Esophagus mucosa (tissue), 1 donor: ENCODE measurements at regions not wholly inside any gene's neighbourhood (a gene's known extent, or its start where the extent isn't known, plus 50 kb on each side); places are given as distances from the start of the nearest gene placed in this dataset.

Source experiments
- ATAC-seq: fragments of 200-7000 bp; cut with Tn5 transposase; one replicate; pipeline ENCODE4 v1.9.1; 2020
- donor health status: DM: yes; HTN: yes; CAD: no.

DNA sequence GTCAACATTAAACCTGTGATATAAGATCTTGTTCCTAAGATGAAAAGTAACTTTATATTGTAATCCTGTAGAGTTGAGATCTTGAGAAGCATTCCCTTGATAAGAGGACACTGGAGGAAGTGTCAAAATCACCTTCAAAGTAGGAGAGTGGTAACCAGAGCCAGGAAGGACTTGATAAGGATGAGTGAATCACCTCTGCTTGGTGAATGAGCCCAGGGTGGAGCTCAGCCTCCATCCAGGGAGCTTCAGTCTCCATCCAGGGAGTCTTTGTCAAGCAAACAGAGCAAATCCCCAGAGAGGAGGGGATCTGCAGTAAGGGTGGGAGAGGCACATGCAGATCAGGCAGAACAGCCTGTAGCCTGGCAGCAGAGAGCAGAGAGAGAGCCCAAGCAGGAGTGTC is 167.1 kb upstream of the SIX2 start:
- ATAC-seq = no peak

- ATAC-seq = peak; percentile 85
Measured at GRCh38 chr2:45173513-45173912, 164.3 kb upstream of the SIX2 start.

- ATAC-seq = no peak
Measured at GRCh38 chr2:45172760-45173392, 163.6 kb upstream of the SIX2 start.

DNA sequence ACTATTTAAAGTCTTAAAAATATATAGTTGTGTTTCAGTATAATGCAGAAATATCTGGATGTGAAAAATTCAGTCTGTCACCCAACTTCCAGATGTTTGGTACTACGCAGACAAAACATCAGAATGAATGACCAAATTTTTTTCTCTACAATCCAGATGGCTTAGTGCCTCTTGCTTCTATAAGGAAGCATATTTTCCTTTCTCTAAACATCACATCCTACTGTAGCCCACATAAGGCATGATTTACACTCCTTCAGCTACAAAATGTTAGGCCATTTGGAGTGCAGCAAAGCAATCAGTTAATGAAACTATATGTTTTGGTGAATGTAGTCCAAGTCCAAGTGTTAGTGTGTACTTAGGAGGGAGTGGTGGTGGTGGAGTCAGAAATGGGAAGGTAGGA is 162.9 kb upstream of the SIX2 start:
- ATAC-seq = no peak

DNA sequence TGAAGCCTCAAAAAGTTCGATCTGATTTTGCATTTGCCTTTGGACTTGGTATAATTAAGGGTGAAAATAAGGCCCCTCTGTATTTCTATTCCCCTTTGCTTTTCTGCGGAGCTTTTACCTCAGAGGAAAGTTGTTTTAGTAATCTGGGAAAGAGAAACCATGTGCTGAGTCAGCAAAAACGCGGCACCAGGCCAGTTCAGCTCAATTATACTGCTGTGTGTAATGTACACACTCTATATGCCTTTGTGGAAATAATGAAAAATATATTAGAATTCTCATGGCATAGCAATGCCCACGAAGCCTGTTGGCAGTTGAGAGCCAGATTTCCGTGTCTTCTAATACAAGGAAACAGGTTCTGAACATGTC is 161.9 kb upstream of the SIX2 start:
- no peak for ATAC-seq

DNA sequence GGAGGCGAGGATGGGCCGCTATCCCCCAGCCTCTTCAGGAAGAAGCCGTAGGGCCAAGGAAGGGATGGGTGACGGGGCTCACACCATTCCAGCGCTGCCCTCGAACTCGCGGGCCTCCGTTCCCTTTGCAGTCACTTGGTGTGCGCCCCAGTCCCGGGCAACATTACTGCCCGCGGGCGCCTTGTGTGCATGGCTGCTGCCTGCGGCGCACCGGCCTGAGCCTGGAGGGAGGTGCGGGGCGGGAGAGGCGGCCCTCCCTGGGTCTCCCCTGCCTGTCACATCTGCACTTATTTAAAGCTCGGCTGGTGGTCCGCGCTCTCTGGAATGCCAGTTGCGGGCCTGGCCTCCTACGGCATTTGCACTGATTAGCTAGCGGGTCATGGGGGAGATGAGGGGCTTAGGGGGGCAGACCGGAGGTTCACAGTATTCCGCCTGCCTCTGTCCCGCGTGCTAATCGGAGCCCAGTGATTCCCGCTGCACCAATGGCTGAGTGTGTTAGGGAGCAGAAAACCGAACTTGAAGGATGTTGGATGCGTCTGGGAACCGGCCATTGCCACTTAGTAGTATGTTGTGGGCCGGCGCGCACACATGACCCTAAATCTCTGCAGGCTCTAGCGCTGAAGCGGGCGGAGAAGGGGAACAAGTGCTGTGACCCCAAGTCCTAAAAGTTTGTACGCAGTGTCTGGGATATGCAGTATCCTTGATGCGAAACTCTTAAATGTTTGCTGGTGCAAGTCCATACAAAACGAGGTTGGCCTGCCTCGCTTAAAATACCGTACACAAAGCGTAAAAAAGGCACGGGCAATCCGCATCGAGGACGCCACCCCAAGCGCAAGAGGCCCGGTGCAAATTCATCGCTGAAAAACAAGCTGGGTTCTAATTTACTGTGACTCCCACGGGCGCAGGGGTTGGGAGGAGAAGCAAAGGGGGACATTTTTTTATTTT is 161.2 kb upstream of the SIX2 start:
- no peak for ATAC-seq

- peak; percentile 46 for ATAC-seq
Measured at GRCh38 chr2:45169339-45170190, 160.3 kb upstream of the SIX2 start.

GRCh38 chr2:45168711-45169338 is 159.6 kb upstream of the SIX2 start:
- ATAC-seq = no peak

DNA sequence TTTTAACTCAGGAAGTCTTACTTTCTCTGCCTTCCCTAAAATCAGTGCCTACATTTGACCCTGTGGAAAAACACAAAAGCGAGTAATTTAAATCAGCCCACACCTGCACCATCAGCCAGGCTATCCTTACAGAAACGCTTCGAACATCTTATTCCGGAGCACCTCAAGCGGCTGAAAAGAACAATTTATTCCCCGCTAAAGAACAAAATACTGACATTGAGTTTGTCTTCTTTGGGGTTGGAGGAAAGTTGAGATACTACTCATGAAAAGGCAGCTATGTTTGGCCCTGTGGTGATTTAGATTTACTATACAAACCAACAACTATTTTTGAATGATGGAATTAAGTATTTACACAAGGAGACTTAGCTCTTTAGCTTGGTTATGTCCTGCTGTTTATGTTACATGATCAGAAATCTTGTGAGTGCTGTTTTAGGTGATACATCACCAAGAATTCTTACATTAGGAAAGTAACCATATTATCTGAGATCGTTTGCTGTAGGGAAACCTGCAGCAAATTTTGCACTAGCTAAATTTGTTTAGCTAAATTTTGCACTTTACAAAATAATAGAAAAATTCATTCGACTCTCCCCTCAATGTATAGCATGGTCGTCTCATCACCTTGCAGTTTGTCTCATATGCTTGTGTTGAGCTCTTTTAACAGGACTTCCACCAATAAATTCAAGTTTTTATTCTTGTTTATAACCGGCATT is 158.8 kb upstream of the SIX2 start:
- ATAC-seq = no peak

DNA sequence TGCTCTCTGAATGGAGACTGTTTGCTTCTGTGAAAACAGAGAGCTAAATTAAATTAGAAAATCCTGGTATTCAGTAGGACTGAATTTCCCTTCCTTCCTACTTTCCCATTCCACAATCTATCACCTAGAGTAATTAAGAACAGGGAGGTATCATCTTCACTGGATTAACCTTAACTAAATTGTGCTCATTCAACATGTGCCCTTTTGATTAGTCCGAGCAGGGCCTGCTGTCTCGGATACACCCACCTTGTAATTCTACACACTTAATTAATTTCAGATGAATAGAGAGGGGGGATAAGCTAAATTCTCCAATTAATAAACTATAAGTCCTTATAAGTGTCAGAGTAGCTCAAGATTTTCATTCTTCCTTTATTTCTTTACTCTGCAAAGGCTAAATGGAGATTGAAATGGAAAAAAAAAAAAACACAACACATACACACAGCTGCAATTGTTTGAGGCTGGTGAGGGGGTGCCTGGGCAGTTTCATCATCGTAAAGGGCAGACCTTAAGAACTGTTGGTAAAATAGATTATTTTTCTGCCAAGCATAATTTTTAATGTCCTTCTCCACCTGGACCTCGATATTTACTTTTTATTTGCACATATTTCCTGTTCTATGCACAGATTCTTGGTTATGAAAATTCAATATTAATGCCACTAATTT is 157.1 kb upstream of the SIX2 start:
- ATAC-seq = no peak

DNA sequence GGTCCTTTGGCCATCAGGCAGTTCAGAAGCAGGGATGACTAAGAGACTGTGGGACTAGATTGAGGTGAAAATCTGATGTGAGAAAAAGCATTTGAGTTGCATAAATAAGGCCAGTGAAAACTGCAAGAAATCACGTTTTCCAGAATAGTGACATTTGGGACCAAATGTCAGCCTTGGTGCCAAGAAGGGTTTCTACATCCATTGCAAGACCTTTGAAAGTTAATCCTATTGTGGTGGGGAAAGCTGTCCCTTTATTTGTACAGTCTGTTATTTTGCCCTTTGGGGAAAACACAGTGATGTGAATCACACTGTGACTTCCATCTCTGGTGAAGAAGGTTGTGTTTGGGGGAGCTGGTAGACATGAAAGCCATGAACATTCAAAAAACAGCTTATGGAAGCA is 153.5 kb upstream of the SIX2 start:
- no peak for ATAC-seq

- no peak for ATAC-seq
Measured at GRCh38 chr2:45156605-45157004, 147.4 kb upstream of the SIX2 start.

- ATAC-seq = no peak
Measured at GRCh38 chr2:45154606-45155155, 145.4 kb upstream of the SIX2 start.

GRCh38 chr2:45154144-45154543 is 144.9 kb upstream of the SIX2 start:
- no peak for ATAC-seq

DNA sequence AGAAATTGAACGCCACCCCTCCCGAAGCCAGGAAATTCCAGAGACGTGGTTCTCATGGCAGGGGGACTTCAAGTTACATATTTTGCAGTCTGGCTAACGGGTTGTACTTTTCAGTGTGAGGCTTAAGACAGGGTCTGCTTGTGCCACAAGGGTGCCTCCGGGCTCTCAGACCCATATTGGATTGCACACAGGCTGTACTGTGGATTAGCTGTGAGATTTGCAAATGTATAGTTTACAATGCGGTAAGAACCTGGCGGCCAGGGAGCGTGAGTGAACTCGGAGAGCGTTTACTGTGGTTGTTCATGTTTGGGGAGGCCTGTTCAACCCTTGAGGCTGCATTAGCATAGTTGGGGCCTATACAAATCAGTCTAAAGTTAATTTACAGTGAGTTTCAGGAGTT is 143.9 kb upstream of the SIX2 start:
- no peak for ATAC-seq

DNA sequence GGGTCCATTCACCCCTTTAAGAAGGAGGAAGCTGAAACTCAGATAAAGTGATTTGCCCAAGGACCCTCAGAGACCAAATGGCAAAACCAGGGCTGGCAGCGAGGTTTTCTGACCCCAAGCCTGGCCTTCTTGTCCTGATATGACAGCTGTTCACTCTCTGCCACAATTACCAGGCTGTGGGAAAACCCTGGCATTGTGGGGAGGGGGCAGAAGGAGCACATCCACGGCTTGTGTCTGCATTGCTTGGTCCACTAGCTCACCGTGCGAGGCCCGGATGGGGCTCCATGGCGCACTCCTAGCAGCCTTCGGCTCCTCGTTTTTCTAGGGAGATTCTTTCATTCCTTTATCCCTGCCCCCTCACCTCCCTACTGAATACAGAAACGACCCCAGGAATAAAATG is 143.4 kb upstream of the SIX2 start:
- no peak for ATAC-seq

DNA sequence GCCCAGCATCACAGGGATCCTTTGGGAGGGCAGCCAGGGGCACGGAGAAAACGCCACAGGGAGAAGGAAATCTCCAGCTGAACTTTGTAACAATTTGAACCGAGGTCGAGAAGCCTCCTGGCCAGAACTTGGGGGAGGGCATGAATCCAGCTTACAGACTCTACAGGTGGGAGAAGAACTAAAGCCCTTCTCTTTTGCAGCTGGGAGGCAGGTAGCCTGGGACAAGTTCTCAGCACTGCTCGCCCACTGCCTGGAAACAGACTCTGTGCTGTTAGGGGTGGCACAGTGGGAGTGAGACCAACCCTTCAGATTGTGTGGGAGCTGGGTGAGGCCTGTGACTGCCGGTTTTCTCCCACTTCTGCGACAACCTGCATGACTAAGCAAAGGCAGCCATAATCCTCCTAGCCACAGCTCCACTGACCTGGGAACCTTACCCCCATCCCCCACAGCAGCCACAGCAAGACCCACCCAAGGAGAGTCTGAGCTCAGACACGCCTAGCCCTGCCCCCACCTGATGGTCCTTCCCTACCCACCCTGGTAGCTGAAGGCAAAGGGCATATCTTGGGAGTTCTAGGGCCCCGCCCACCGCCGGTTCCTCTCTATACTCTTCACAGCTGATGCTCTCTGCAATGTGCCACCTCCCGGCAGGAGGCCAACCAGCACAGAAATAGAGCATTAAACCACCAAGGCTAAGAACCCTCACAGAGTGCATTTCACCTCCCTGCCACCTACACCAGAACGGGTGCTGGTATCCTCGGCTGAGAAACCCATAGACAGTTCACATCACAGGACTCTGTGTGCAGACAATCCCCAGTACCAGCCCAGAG is 136.0 kb upstream of the SIX2 start:
- no peak for ATAC-seq

GRCh38 chr2:45141883-45142866 is 132.9 kb upstream of the SIX2 start:
- ATAC-seq = no peak

DNA sequence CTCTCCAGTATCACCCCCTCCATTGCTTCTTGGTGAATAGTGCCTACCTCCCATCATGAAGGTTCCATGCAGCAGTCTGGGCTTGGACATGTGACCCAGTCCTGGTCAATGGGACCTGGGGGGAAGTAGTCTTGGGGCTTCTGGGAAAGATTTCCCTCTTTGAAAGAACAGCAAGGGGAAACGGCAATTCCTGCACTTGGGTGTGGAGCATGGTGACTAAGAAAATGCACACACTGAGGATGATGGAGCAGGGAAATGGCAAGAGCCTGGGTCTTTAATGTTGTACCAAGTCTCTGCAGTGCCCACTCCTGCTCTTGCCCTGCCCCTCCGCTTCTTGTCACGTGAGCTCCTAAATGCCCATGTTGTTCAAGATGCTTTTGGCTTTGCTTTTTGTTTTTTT is 131.4 kb upstream of the SIX2 start:
- ATAC-seq = no peak
